ENCODE measurements at regions not wholly inside any gene's neighbourhood (a gene's known extent, or its start where the extent isn't known, plus 50 kb on each side); places are given as distances from the start of the nearest gene placed in this dataset.

DNA sequence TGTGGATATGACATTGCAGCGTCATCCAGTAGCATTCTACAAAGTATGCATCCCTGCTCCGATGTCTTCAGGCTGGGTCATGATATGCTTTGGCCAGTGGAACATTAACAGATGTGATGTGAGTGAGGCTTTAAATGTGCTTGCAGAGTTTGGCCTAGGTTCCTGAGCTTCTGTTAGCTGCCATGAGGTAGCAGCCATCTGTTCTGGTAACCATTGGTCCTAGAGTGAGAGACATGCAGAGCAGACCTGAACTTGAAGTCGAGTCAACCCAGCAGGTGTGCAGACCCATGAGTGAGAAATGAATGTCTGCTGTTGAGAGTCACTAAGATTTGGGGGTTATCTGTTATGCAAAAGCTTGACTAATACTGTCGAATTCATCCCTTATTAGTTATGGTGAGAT lies 73.8 kb upstream of the NABP1 start:
- TF ChIP-seq, protein P1, sequence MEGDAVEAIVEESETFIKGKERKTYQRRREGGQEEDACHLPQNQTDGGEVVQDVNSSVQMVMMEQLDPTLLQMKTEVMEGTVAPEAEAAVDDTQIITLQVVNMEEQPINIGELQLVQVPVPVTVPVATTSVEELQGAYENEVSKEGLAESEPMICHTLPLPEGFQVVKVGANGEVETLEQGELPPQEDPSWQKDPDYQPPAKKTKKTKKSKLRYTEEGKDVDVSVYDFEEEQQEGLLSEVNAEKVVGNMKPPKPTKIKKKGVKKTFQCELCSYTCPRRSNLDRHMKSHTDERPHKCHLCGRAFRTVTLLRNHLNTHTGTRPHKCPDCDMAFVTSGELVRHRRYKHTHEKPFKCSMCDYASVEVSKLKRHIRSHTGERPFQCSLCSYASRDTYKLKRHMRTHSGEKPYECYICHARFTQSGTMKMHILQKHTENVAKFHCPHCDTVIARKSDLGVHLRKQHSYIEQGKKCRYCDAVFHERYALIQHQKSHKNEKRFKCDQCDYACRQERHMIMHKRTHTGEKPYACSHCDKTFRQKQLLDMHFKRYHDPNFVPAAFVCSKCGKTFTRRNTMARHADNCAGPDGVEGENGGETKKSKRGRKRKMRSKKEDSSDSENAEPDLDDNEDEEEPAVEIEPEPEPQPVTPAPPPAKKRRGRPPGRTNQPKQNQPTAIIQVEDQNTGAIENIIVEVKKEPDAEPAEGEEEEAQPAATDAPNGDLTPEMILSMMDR (IDR thresholded peaks at IDR 0.05) = no peak
- TF ChIP-seq ZFX (IDR thresholded peaks at IDR 0.05; ENCODE audit: borderline replicate concordance) = no peak
